ENCODE measurements at regions not wholly inside any gene's neighbourhood (a gene's known extent, or its start where the extent isn't known, plus 50 kb on each side); places are given as distances from the start of the nearest gene placed in this dataset.

GRCh38 chr18:4808891-4809290 lies 353.8 kb upstream of the DLGAP1 start:
- no peak for DNase-seq (ENCODE audit: low spot score)
- no peak for TF ChIP-seq CTCF (IDR thresholded peaks at IDR 0.05; ENCODE audit: extremely low read depth, missing control alignments)

- DNase-seq (ENCODE audit: low spot score): no peak
- TF ChIP-seq CTCF (IDR thresholded peaks at IDR 0.05; ENCODE audit: extremely low read depth, missing control alignments): no peak
Observed at GRCh38 chr18:4807604-4808293, 352.6 kb upstream of the DLGAP1 start.

GRCh38 chr18:4806331-4806730 lies 351.2 kb upstream of the DLGAP1 start:
- no peak for DNase-seq (ENCODE audit: low spot score)
- no peak for TF ChIP-seq CTCF (IDR thresholded peaks at IDR 0.05; ENCODE audit: extremely low read depth, missing control alignments)

GRCh38 chr18:4802296-4802695 lies 347.2 kb upstream of the DLGAP1 start:
- TF ChIP-seq CTCF (IDR thresholded peaks at IDR 0.05; ENCODE audit: extremely low read depth, missing control alignments): no peak
- DNase-seq (ENCODE audit: low spot score): no peak

- DNase-seq (ENCODE audit: low spot score): no peak
- no peak for TF ChIP-seq CTCF (IDR thresholded peaks at IDR 0.05; ENCODE audit: extremely low read depth, missing control alignments)
Observed at GRCh38 chr18:4801151-4801550, 346.0 kb upstream of the DLGAP1 start.

- DNase-seq (ENCODE audit: low spot score): no peak
- no peak for TF ChIP-seq CTCF (IDR thresholded peaks at IDR 0.05; ENCODE audit: extremely low read depth, missing control alignments)
Observed at GRCh38 chr18:4797002-4797685, 342.0 kb upstream of the DLGAP1 start.

GRCh38 chr18:4789506-4789905 lies 334.4 kb upstream of the DLGAP1 start:
- DNase-seq (ENCODE audit: low spot score): no peak
- no peak for TF ChIP-seq CTCF (IDR thresholded peaks at IDR 0.05; ENCODE audit: extremely low read depth, missing control alignments)
